Mucosa of descending colon (tissue), 3 donors: ENCODE measurements at regions not wholly inside any gene's neighbourhood (a gene's known extent, or its start where the extent isn't known, plus 50 kb on each side); places are given as distances from the start of the nearest gene placed in this dataset.

Source experiments
- ATAC-seq: fragments of 200-7000 bp; cut with Tn5 transposase; one replicate; pipeline ENCODE4 v1.9.1; 2020; ENCODE audit warnings: mild to moderate bottlenecking, moderate library complexity
- DNase-seq, 3 donors: peaks; one replicate each; pipeline ENCODE4 v3.0.0-alpha.2; 2020
- H3K36me3 ChIP-seq: fragments of 200-600 bp; one replicate; pipeline ENCODE4 v1.8.0; 2021; ENCODE audit warnings: low read depth, mild to moderate bottlenecking
- H3K4me1 ChIP-seq: fragments of 200-600 bp; one replicate; pipeline ENCODE4 v1.8.0; 2021; ENCODE audit warnings: low read depth, mild to moderate bottlenecking
- H3K4me3 ChIP-seq: fragments of 200-600 bp; one replicate; pipeline ENCODE4 v1.8.0; 2021; ENCODE audit warnings: mild to moderate bottlenecking
- H3K9me3 ChIP-seq: fragments of 200-600 bp; one replicate; pipeline ENCODE4 v1.8.0; 2021; ENCODE audit warnings: mild to moderate bottlenecking
- CTCF ChIP-seq: fragments of 200-600 bp; IDR thresholded peaks from one replicate; pipeline ENCODE4 v1.8.0; 2022; ENCODE audit warnings: antibody characterized with exemption, mild to moderate bottlenecking
- intact Hi-C, 2 donors: fragments of 100-400 bp; cut with DNase I in 1 of 2; cut with micrococcal nuclease in 1 of 2; formaldehyde crosslinking; loops; one replicate each; pipeline versions ENCODE4 v1.11.0 to v1.11.1; 2022; cut with DNase I, micrococcal nuclease
- donor health status: DM: no; HTN: no; CAD: no; lungs with moderate emphysema.
- donor health status: DM: no; HTN: no; CAD: no.
- donor health status: DM: no; HTN: yes; CAD: no.

- intact Hi-C loops: no loop called here
- TF ChIP-seq CTCF: no peak
- ATAC-seq (no peak), DNase-seq (no peak)
- no peaks in the 10 kb centered on the region for H3K4me1 ChIP-seq
- no peaks in the 10 kb centered on the region for H3K9me3 ChIP-seq
- no peaks in the 10 kb centered on the region for H3K36me3 ChIP-seq
- no peak overlapping the region for H3K4me3 ChIP-seq
Observed at GRCh38 chr6:132053511-132053910, 102.3 kb upstream of the CCN2 start.

GRCh38 chr6:132052096-132052495 is 100.9 kb upstream of the CCN2 start:
- Histone ChIP-seq H3K4me3 (no peak overlapping the region), H3K4me1 (no peaks in the 10 kb centered on the region), H3K9me3 (no peaks in the 10 kb centered on the region), H3K36me3 (no peaks in the 10 kb centered on the region)
- no peak for TF ChIP-seq CTCF
- ATAC-seq (no peak), DNase-seq (no peak)
- intact Hi-C loops: no loop called here

- TF ChIP-seq CTCF: no peak
- Histone ChIP-seq H3K4me3 (no peak overlapping the region), H3K9me3 (peaks cover 3% of the 10 kb centered on the region), H3K4me1 (no peaks in the 10 kb centered on the region), H3K36me3 (no peaks in the 10 kb centered on the region)
- ATAC-seq (no peak), DNase-seq (no peak)
- intact Hi-C loops: no loop called here
Observed at GRCh38 chr6:132045877-132046276, 94.7 kb upstream of the CCN2 start.

GRCh38 chr6:132043148-132043547 is 92.0 kb upstream of the CCN2 start:
- no peak for TF ChIP-seq CTCF
- Histone ChIP-seq H3K4me1 (no peaks in the 10 kb centered on the region), H3K9me3 (peaks cover 3% of the 10 kb centered on the region), H3K4me3 (no peak overlapping the region), H3K36me3 (no peaks in the 10 kb centered on the region)
- ATAC-seq: no peak
- intact Hi-C loops: no loop called here
- DNase-seq: no peak

- Histone ChIP-seq H3K4me3 (no peak overlapping the region), H3K4me1 (no peaks in the 10 kb centered on the region), H3K9me3 (peaks cover 3% of the 10 kb centered on the region), H3K36me3 (no peaks in the 10 kb centered on the region)
- DNase-seq (no peak), ATAC-seq (no peak)
- TF ChIP-seq CTCF: no peak
- intact Hi-C loops: no loop called here
Observed at GRCh38 chr6:132041706-132042105, 90.5 kb upstream of the CCN2 start.

GRCh38 chr6:132028029-132028428 is 76.9 kb upstream of the CCN2 start:
- Histone ChIP-seq H3K4me1 (no peaks in the 10 kb centered on the region), H3K36me3 (no peaks in the 10 kb centered on the region), H3K4me3 (no peak overlapping the region), H3K9me3 (no peaks in the 10 kb centered on the region)
- no peak for TF ChIP-seq CTCF
- intact Hi-C loops: no loop called here
- DNase-seq (no peak), ATAC-seq (no peak)
